Activated T-helper 1 cell treated with anti-CD3 and anti-CD28 coated beads, Interleukin-12 subunit alpha, Interleukin-12 subunit beta, Interleukin-2, Interleukin-4 antibody, amounts not matched to agents 30 ng/mL and 10 ng/mL and 1 ng/mL, durations not matched to agents 14 hours and 24 hours and 36 hours (primary cell): ENCODE measurements at regions not wholly inside any gene's neighbourhood (a gene's known extent, or its start where the extent isn't known, plus 50 kb on each side); places are given as distances from the start of the nearest gene placed in this dataset.
"Not testable (repeated sequence)": the region's sequence is repeated elsewhere in the genome, so short reads cannot be mapped to it uniquely, and the experiment has no call there.

Experiments used
- DNase-seq: peaks from one replicate; pipeline ENCODE4 v3.0.0; 2021; ENCODE audit warnings: low spot score
- H3K27ac Mint-ChIP-seq: one replicate; pipeline ENCODE4 v1.8.0; 2021; ENCODE audit warnings: mild to moderate bottlenecking, mixed read lengths
- H3K27me3 Mint-ChIP-seq: one replicate; pipeline ENCODE4 v1.8.0; 2022; ENCODE audit warnings: mild to moderate bottlenecking, moderate library complexity, mixed read lengths; ENCODE audit not compliant: insufficient read depth
- H3K36me3 Mint-ChIP-seq: one replicate; pipeline ENCODE4 v1.8.0; 2021; ENCODE audit warnings: low read depth, mixed read lengths
- H3K4me1 Mint-ChIP-seq: one replicate; pipeline ENCODE4 v1.8.0; 2021; ENCODE audit warnings: low read depth, mixed read lengths
- H3K4me3 Mint-ChIP-seq: one replicate; pipeline ENCODE4 v1.8.0; 2021; ENCODE audit warnings: mild to moderate bottlenecking, moderate library complexity, mixed read lengths
- H3K9me3 Mint-ChIP-seq: one replicate; pipeline ENCODE4 v1.8.0; 2021; ENCODE audit warnings: mixed read lengths
- intact Hi-C: fragments of 100-400 bp; cut with micrococcal nuclease; formaldehyde crosslinking; loops from one replicate; pipeline ENCODE4 v1.15.1; 2024

DNA sequence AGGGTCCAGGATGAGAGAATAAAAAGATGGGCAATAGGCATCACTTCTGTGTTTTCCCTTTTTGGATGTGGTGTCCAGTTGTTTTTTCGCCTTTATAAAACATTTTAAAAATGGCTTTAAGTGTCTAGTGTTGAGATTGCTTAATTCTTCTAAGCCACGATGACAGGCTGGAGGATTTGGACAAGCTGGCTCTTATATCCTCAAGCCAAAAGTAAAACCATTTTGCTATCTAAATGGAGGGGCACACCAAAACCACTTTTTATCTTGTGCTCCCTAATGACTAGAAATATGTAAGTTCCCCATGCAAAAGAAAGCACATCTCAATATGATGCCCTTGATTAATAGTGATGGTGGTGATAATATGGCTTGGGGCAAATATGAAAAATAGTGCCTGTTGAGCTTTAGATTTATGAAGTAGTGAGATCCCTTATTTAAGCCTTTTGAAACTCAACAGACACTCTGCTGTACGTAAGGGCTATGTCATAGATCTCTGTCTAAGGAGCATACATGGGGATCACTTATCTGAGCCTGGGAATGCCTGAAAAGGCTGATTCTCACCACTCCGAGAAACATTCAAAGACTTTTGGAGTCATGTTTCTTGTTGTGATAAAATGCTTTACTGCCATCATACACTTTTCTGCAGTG, 185.5 kb downstream of the KCNS3 start:
- Mint-ChIP-seq H3K36me3 (no peaks in the 10 kb centered on the region), H3K9me3 (no peaks in the 10 kb centered on the region)

DNA sequence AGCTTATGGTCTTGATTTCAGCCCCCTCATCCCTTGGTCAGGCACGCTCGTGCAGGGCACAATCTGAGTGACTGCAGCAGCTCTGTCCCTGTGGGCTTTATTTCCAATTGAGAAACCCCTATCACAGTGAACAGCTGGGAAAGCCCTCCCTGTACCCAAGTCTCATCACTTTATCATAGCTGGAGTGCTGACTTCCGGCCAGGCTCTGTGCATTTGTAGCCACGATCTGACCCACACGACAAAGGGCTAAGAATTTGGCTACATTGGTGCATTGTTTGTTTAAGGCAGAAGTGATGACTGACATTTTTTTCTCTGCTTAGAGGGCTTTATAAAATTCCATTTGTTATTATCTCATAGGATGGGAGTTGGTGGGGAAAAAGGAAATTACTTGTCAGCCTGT, 184.4 kb downstream of the KCNS3 start:
- DNase-seq = no peak
- Mint-ChIP-seq H3K9me3 (no peaks in the 10 kb centered on the region), H3K36me3 (no peaks in the 10 kb centered on the region), H3K27me3 (no peaks in the 10 kb centered on the region), H3K4me3 (no peak overlapping the region), H3K4me1 (no peaks in the 10 kb centered on the region), H3K27ac (no peak overlapping the region)
- intact Hi-C loops = no loop called here

More for the DNA sequence above, 185.5 kb downstream of the KCNS3 start:
- DNase-seq = no peak
- intact Hi-C loops = no loop called here
- Mint-ChIP-seq H3K27me3 (no peaks in the 10 kb centered on the region), H3K27ac (no peak overlapping the region), H3K4me3 (no peak overlapping the region), H3K4me1 (no peaks in the 10 kb centered on the region)

DNA sequence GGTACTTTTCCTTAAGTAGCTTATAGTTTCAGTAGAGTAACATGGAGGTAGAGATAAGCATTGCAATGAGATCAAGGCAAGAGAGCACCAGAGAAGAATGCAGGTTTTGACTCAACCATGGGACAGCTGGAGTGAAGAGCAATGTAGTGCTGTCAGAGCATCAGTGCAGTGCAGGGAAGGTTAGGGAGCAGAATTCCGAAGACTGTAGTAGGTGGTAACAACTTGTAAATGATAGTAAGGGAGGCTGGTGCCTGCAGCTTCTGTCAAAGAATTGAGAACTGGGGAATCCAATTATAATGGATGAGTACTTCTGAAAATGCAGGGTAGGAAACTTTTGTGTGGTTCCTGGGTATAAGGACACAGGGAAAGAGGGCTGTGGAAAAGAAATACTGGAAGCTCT, 183.2 kb downstream of the KCNS3 start:
- intact Hi-C loops = no loop called here
- no peak for DNase-seq
- Mint-ChIP-seq H3K4me3 (no peak overlapping the region), H3K36me3 (no peaks in the 10 kb centered on the region), H3K27ac (no peak overlapping the region), H3K9me3 (no peaks in the 10 kb centered on the region), H3K4me1 (no peaks in the 10 kb centered on the region), H3K27me3 (no peaks in the 10 kb centered on the region)

DNA sequence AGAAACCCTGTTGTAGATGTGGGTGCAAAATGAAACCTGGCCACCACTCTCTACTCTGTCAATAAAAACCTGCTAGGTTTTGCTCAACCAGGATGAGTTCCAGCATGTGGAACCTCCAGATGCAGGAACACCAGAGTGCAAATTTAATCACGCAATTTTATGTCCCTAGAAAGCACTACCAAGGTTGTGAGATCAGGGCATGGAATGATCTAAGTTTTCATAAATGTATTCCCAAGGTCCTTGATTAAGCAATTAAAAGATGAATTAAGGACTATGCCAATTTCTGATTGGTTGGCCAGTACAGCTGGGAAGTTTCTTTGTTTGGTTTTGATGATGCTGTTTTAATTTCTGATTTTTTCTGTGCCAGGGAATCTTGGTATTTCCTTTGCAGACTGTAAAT, 179.2 kb downstream of the KCNS3 start:
- Mint-ChIP-seq H3K27me3 (no peaks in the 10 kb centered on the region), H3K9me3 (no peaks in the 10 kb centered on the region), H3K4me3 (no peak overlapping the region), H3K36me3 (no peaks in the 10 kb centered on the region), H3K27ac (no peak overlapping the region), H3K4me1 (no peaks in the 10 kb centered on the region)
- intact Hi-C loops = no loop called here
- DNase-seq = no peak

DNA sequence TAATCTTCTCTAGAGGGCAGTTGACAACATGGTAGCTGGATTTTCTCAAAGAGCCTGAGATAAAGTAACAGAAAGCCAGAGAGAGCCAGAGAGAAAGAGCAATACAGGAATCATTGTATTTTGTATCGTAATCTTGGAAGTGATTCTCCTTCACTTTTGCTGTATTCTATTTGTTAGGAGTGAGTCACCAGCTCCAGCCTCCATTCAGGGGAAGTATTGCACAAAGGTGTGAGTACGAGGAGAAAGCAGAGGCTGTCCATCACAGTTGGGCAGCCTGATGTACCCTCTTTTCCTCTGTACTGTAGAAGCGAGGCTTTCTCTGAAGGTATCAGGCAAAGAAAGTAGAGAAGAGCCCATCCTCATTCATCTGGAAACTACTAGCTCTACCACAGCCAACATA, 176.8 kb downstream of the KCNS3 start:
- H3K36me3 Mint-ChIP-seq = no peaks in the 10 kb centered on the region
- H3K4me3 Mint-ChIP-seq = no peak overlapping the region
- H3K27me3 Mint-ChIP-seq = no peaks in the 10 kb centered on the region
- DNase-seq = no peak
- no peak overlapping the region for H3K27ac Mint-ChIP-seq
- intact Hi-C loops = no loop called here
- no peaks in the 10 kb centered on the region for H3K4me1 Mint-ChIP-seq
- H3K9me3 Mint-ChIP-seq = no peaks in the 10 kb centered on the region

DNA sequence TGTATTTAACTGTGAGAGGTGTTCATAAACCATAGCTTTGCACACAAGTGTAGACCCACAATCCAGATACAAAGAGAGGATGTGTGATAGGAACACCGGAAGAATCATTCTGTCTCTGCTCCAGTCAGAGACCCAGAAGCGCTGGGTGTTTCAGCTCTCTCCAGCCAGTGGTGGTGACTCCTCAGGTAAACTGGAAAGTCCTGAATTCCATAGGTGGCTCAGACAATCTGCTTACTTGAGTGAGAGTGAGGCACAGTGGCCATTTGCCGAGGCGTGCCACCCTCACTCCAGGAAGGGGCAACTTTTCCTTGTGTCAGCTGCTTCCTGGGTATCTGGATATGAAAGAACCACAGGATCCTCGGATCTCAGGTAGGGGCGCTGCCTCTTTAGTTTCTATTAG, 171.5 kb downstream of the KCNS3 start:
- Mint-ChIP-seq H3K9me3 (no peaks in the 10 kb centered on the region), H3K27ac (no peak overlapping the region), H3K36me3 (no peaks in the 10 kb centered on the region), H3K4me3 (no peak overlapping the region), H3K4me1 (no peaks in the 10 kb centered on the region), H3K27me3 (no peaks in the 10 kb centered on the region)
- DNase-seq = no peak
- intact Hi-C loops = no loop called here

DNA sequence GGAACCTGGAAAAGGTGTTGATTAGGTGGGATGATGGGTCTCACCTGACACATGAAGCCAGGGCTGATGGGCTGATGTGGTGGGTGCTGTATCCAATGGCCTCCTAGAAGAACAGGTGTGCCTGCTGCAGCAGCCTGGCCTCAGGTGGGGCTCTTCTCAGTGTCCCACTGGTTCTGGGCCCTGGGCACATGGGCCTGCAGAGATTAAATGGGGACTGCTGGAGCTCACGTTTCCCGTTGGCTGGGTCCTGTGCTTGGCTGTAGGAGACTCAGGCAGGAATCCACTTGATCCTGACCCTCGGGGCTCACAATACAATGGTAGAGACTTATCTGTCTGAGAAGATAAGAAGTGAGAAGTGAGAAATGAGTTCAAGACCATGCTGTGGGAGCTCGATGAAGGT, 170.9 kb downstream of the KCNS3 start:
- H3K27me3 Mint-ChIP-seq = no peaks in the 10 kb centered on the region
- H3K4me1 Mint-ChIP-seq = no peaks in the 10 kb centered on the region
- intact Hi-C loops = no loop called here
- DNase-seq = no peak
- H3K4me3 Mint-ChIP-seq = no peak overlapping the region
- H3K36me3 Mint-ChIP-seq = no peaks in the 10 kb centered on the region
- no peaks in the 10 kb centered on the region for H3K9me3 Mint-ChIP-seq
- H3K27ac Mint-ChIP-seq = no peak overlapping the region

DNA sequence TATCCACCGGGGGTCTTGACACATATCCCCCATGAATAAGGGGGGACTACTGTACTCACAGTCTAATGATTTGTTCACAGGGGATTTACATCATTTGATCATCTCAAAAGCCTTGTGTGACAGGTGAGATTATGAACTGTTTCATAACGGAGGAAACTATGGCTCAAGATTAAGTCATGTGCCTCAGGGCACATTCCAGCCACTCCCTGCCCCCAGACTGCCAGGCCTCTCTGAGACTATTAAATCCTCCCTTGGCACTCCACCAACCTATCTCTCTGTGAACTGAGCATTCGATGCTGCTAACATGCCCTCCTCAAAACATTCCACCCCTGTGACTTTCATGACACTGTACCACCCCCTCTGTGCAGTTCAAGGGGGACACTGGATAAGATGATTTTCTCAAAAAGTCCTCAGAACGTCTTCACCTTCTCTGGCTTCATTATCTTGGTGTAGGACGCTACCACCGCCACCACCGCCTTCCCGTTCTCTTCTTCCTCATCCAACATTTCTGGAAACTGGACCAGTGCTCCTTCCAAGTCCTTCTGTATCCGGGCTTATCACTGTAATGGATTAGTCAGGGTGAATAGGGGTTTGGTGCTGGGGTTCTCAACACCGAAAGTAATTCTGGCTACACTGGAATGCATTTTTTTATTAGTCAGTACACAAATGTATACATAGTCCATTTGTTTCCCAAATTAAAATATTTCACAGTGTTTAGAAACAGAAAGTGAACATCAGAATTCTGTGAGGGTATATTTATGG, 169.6 kb downstream of the KCNS3 start:
- Mint-ChIP-seq H3K4me3 (no peak overlapping the region), H3K27me3 (no peaks in the 10 kb centered on the region), H3K4me1 (no peaks in the 10 kb centered on the region), H3K36me3 (no peaks in the 10 kb centered on the region), H3K9me3 (no peaks in the 10 kb centered on the region), H3K27ac (no peak overlapping the region)
- DNase-seq = no peak
- intact Hi-C loops = no loop called here

DNA sequence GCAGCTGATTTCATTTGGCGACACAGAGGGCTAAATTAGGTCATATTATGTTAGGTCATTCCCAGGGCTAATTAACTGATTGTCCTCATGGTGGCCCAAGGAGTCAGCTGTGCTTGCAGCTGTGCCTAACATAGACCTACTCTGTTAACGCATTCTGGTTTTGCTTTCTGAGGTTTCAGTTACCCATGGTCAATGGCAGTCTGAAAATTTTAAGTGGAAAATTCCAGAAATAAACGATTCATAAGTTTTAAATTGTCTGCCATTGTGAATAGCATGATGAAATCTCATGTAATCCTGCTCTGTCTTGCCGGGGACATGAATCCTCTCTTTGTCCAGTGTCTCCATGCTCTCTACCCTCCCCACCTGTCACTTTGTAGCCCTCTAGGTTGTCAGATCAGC, 168.7 kb downstream of the KCNS3 start:
- no peaks in the 10 kb centered on the region for H3K36me3 Mint-ChIP-seq
- H3K9me3 Mint-ChIP-seq = no peaks in the 10 kb centered on the region
- H3K27me3 Mint-ChIP-seq = no peaks in the 10 kb centered on the region
- intact Hi-C loops = no loop called here
- no peak for DNase-seq
- H3K27ac Mint-ChIP-seq = no peak overlapping the region
- H3K4me1 Mint-ChIP-seq = no peaks in the 10 kb centered on the region
- no peak overlapping the region for H3K4me3 Mint-ChIP-seq

DNA sequence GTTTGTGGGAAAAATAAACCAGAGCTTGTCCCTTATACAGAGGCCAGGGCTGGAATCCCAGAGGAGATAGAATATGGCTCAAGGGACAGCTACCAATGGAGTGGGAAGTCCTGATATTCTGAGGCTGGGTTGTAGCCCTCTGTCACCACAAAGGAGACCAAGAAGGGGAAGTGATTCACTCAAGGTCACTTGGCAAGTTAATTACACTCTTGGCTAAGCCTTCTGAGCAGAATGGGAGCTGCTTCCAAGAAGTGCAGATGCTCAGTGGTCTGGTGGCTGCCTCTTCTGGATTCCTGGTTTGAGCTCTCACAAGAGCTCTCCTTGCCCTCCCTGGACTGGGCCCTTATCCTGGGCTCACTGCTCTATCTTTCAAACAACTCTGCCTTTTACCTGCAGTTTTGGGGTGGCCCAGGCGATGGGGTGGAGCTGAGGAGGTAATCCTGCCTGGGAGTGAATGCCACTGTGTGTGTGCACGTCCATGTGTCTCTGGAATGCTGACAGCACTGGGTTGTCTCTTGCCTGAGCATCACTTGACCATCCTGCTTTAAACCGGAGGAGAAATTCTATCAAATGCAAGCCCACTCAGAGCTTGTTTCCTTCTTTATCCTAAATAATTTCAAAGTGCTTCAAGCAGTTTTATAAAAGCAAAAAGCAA, 168.2 kb downstream of the KCNS3 start:
- no peaks in the 10 kb centered on the region for H3K9me3 Mint-ChIP-seq
- H3K27ac Mint-ChIP-seq = no peak overlapping the region
- intact Hi-C loops = no loop called here
- no peaks in the 10 kb centered on the region for H3K27me3 Mint-ChIP-seq
- no peak overlapping the region for H3K4me3 Mint-ChIP-seq
- DNase-seq = no peak
- no peaks in the 10 kb centered on the region for H3K4me1 Mint-ChIP-seq
- H3K36me3 Mint-ChIP-seq = no peaks in the 10 kb centered on the region

DNA sequence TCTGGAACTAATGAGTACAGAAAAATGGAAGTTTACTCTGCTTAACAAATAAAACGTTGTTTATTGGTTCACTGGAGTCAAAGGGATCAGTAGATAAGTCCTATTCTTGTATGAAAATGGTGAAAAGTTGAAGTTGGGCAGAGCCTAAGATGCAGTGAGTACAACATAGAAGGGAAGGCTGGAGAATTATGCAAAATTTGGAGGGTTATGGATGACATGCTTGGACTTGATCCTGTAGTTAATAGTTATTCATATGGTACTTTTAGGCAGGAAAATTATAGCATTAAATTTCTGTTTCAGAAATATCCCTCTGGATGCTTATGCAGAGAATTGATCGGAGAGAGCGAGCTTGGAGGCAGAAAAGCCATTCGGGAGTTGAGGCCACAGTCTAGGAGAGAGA, 167.6 kb downstream of the KCNS3 start:
- Mint-ChIP-seq H3K4me3 (no peak overlapping the region), H3K36me3 (no peaks in the 10 kb centered on the region), H3K4me1 (no peaks in the 10 kb centered on the region), H3K27ac (no peak overlapping the region), H3K9me3 (no peaks in the 10 kb centered on the region), H3K27me3 (no peaks in the 10 kb centered on the region)
- DNase-seq = no peak
- intact Hi-C loops = no loop called here

DNA sequence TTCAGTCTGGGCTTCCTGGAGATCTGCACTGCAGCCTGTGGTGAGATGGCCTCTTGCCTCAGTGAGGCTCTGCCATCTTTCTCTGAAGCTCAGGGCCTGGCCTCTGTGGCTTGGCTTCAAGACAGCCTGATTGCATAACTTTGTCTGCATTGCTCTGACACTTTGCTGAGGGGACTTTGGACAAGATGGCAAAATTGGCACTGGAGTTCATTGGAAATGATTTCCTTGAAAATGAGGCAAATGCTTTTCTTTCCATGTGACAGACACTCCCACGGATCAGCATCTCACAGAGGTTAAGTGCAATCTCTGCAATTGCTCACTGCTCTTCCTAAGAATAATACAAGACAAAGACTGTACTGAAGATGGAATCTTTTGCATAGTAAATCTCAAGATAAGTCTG, 166.8 kb downstream of the KCNS3 start:
- intact Hi-C loops = no loop called here
- H3K9me3 Mint-ChIP-seq = no peaks in the 10 kb centered on the region

DNA sequence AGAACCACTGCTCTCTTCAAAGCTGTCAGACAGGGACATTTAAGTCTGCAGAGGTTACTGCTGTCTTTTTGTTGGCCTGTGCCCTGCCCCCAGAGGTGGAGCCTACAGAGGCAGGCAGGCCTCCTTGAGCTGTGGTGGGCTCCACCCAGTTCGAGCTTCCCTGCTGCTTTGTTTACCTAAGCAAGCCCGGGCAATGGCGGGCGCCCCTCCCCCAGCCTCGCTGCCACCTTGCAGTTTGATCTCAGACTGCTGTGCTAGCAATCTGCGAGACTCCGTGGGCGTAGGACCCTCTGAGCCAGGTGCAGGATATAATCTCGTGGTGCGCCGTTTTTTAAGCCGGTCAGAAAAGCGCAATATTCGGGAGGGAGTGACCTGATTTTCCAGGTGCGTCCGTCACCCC, 138.9 kb downstream of the KCNS3 start:
- H3K4me1 Mint-ChIP-seq, H3K27ac Mint-ChIP-seq, H3K27me3 Mint-ChIP-seq, H3K9me3 Mint-ChIP-seq, DNase-seq, H3K4me3 Mint-ChIP-seq, intact Hi-C loops, H3K36me3 Mint-ChIP-seq: not testable (repeated sequence)

More for the DNA sequence above, 166.8 kb downstream of the KCNS3 start:
- no peaks in the 10 kb centered on the region for H3K27me3 Mint-ChIP-seq
- no peak overlapping the region for H3K27ac Mint-ChIP-seq
- no peak for DNase-seq
- H3K4me3 Mint-ChIP-seq = no peak overlapping the region
- H3K36me3 Mint-ChIP-seq = no peaks in the 10 kb centered on the region
- H3K4me1 Mint-ChIP-seq = no peaks in the 10 kb centered on the region
